Brain microvascular endothelial cell (primary cell): ENCODE measurements at regions not wholly inside any gene's neighbourhood (a gene's known extent, or its start where the extent isn't known, plus 50 kb on each side); places are given as distances from the start of the nearest gene placed in this dataset.
"Not testable (repeated sequence)": the region's sequence is repeated elsewhere in the genome, so short reads cannot be mapped to it uniquely, and the experiment has no call there.

Source experiments
- DNase-seq: peaks from one replicate; pipeline ENCODE4 v3.0.0-alpha.2; 2020
- H3K27ac ChIP-seq: fragments of 250-450 bp; sonication (Bioruptor Pico); 2 replicates; pipeline ENCODE4 v1.5.1; 2020; ENCODE audit warnings: mild to moderate bottlenecking, moderate library complexity
- H3K27me3 ChIP-seq: fragments of 250-450 bp; sonication (Bioruptor Pico); replicated peaks from 2 replicates; pipeline ENCODE4 v1.5.1; 2020; ENCODE audit warnings: mild to moderate bottlenecking
- H3K36me3 ChIP-seq: fragments of 250-450 bp; sonication (Bioruptor Pico); replicated peaks from 2 replicates; pipeline ENCODE4 v1.5.1; 2020; ENCODE audit warnings: mild to moderate bottlenecking
- H3K4me3 ChIP-seq: 2 replicates; pipeline ENCODE4 v1.5.1; 2011; ENCODE audit warnings: low read depth, mild to moderate bottlenecking, control low read depth, low read length, moderate library complexity
- CTCF ChIP-seq: IDR thresholded peaks from 2 replicates; pipeline ENCODE4 v1.5.1; 2011; ENCODE audit warnings: low read depth, mild to moderate bottlenecking, moderate library complexity, low read length, control low read depth, inconsistent platforms; ENCODE audit errors: missing control alignments
- in situ Hi-C: cut with HindIII; loops from 2 replicates; pipeline ENCODE4 v1.10.0; 2017; ENCODE audit warnings: low sequenced_read_pairs, low pct_ligation_motif_present

DNA sequence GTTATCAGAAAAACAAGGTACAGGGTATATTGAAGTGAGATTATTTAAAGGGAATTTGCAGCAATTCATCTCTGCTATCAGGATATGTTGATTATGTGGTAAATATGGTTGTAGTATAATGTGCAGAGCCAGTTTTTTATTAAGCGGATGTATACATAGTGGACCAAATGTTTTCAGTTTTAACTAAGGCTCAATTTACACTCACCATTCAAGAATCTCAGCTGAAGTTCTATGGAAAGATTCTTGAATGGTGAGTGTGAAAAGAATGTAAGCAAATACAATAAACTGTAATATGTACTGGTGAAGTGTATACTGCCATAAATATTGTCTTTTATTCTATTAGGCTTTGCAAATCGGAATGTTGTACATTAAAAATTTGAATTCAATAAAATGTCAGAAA is 895.9 kb upstream of the CDH10 start:
- no peak for TF ChIP-seq CTCF
- in situ Hi-C loops, result no loop called here
- no peaks in the 10 kb centered on the region for H3K27me3 ChIP-seq
- H3K36me3 ChIP-seq, result no peaks in the 10 kb centered on the region
- H3K4me3 ChIP-seq, result no peak overlapping the region
- no peak for DNase-seq
- no peak overlapping the region for H3K27ac ChIP-seq

GRCh38 chr5:25539536-25539935 is 894.8 kb upstream of the CDH10 start:
- no peak for DNase-seq
- Histone ChIP-seq H3K27ac (no peak overlapping the region), H3K4me3 (no peak overlapping the region), H3K36me3 (no peaks in the 10 kb centered on the region), H3K27me3 (no peaks in the 10 kb centered on the region)
- no peak for TF ChIP-seq CTCF
- in situ Hi-C loops, result no loop called here

GRCh38 chr5:25536461-25536860 is 891.7 kb upstream of the CDH10 start:
- H3K36me3 ChIP-seq, in situ Hi-C loops, H3K27me3 ChIP-seq, DNase-seq, H3K27ac ChIP-seq, H3K4me3 ChIP-seq: not testable (repeated sequence)

DNA sequence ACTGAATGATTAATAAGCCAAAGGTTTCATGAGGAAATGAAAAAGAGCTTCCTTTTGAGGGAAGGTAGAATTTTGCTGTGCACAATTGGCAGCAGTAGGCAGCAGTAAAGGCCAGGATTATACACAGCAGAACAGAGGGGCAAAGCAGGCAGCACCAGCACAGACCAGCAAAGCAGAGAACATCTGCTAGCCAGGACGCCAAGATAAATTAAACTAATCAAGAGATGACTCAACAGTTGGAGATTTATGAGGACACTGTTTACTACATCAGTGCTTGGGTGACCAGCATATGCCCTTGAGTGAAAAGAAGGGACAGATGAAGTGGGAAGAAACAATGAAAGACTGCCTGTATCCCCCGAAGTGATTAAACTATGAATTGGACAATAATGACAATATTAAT is 871.4 kb upstream of the CDH10 start:
- H3K4me3 ChIP-seq, result no peak overlapping the region
- no peak overlapping the region for H3K27ac ChIP-seq
- TF ChIP-seq CTCF, result no peak
- DNase-seq, result no peak
- no peaks in the 10 kb centered on the region for H3K27me3 ChIP-seq
- H3K36me3 ChIP-seq, result no peaks in the 10 kb centered on the region
- in situ Hi-C loops, result no loop called here

DNA sequence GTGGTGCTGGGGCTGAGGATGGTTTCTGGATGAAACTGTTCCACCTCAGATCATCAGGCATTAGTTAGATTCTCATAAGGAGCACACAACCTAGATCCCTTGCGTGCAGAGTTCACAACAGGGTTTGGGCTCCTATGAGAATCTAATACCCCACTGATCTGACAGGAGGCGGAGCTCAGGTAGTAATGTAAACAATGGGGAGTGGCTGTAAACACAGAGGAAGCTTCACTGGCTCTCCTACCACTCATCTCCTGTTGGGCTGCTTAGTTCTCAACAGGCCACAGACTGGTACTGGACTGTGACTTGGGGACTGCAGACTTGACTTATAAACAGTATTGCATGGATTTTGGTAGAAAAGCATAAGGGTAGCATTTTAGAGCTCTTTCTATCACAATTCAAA is 870.7 kb upstream of the CDH10 start:
- TF ChIP-seq CTCF, result no peak
- H3K27ac ChIP-seq, result no peak overlapping the region
- no peak for DNase-seq
- in situ Hi-C loops, result no loop called here
- H3K36me3 ChIP-seq, result no peaks in the 10 kb centered on the region
- H3K4me3 ChIP-seq, result no peak overlapping the region
- H3K27me3 ChIP-seq, result no peaks in the 10 kb centered on the region

- in situ Hi-C loops, H3K27me3 ChIP-seq: not testable (repeated sequence)
Observed at GRCh38 chr5:25510692-25511091, 865.9 kb upstream of the CDH10 start.

DNA sequence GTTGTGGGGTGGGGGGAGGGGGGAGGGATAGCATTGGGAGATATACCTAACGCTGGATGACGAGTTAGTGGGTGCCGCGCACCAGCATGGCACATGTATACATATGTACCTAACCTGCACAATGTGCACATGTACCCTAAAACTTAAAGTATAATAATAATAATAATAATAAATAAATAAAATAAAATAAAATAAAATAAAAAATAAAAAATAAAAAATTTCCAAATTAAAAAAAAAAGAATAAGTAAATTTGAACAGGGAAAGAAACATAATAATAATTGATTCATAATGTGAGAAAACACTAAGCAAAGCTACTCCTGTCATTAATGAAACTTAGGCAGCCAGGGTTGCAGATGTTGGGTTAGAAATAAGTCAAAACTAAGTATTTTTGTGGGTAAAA is 863.2 kb upstream of the CDH10 start:
- in situ Hi-C loops, H3K27ac ChIP-seq, DNase-seq, H3K27me3 ChIP-seq, H3K4me3 ChIP-seq, H3K36me3 ChIP-seq: not testable (repeated sequence)

More at GRCh38 chr5:25510692-25511091, 865.9 kb upstream of the CDH10 start:
- H3K36me3 ChIP-seq, DNase-seq, H3K27ac ChIP-seq, H3K4me3 ChIP-seq: not testable (repeated sequence)
